Activated naive CD4-positive, alpha-beta T cell treated with Interleukin-2 at 50 U/mL for 16 hours (primary cell): ENCODE measurements at regions not wholly inside any gene's neighbourhood (a gene's known extent, or its start where the extent isn't known, plus 50 kb on each side); places are given as distances from the start of the nearest gene placed in this dataset.

Experiments used
- DNase-seq: peaks from one replicate; pipeline ENCODE4 v3.0.0-alpha.2; 2020

DNA sequence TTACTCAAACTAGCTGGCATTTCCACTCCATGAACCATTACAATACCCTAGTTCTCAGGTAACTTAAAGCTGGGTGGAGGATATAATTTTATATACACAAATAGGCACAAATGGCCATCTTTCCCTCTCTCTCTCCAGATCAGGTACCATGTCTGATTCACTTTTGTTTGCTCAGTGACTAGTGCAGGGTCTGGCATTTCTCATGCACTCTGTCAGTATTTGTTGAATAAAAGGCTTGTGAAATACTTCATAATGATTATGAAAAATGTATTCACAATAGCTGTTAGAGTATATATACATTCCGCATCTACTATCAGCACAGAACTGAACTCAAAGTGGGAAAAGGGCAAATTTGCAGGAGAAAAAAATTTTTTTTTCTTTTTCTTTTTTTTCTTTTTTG is 510.2 kb upstream of the USP24 start:
- no peak for DNase-seq

DNA sequence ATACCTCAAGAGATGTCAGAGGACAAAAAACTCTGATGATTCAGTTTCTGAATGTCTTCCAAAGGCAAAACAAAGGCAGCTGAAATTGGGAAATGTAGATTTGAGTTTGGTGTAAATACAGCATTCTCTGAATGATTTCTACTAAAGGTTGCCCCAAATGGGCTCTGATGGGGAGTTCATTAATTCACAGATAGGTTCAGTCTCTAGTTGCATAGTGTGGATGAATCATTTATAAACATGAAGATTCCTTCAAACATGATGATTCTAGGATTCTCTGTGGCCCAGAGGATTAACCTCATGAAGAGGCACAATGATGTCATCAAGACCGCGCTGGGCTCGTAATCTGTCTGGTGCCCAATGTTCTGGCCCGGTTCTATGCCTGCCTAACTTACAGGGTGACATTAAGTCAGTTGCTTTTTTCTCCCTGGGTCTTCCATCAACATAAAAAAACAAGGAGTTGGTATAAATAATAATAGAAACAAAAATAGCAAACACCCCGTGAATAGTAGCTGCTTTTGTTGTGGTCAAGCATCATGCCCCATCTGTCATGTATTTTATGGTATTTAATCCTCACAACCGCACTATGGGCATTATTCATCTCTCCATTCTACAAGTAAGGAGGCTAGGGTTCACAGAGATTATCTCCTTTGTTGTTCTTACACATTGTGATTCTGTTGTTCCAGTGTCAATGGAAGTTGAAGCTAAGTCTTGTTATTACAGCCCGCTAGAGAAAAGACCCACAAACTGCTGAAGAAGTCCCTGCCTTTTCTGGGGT is 509.6 kb upstream of the USP24 start:
- no peak for DNase-seq

DNA sequence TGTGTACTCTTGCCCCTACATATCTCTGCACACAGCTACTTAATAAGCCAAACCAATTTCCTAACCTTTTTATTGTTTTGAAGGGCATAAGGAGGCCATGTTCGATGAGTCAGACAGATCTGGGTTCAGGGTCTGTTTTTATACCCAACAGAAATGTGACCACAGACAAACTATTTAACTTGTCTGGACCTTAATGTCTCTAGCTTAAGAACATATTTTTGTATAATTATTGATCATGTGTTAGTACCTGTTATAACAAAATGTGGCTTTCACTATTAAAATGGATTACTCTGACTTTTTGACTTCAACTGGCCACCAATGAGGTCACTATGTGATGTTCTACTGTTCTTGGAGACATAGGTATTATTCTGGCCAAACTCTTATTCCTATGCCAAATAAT is 507.8 kb upstream of the USP24 start:
- no peak for DNase-seq

- DNase-seq = no peak
Measured at GRCh38 chr1:55720261-55720660, 505.1 kb upstream of the USP24 start.

- no peak for DNase-seq
Measured at GRCh38 chr1:55718758-55719671, 503.9 kb upstream of the USP24 start.

- DNase-seq = no peak
Measured at GRCh38 chr1:55717111-55717510, 501.9 kb upstream of the USP24 start.

- DNase-seq = no peak
Measured at GRCh38 chr1:55716610-55717009, 501.4 kb upstream of the USP24 start.

GRCh38 chr1:55716151-55716550 is 501.0 kb upstream of the USP24 start:
- DNase-seq = no peak

GRCh38 chr1:55714230-55714629 is 499.1 kb upstream of the USP24 start:
- no peak for DNase-seq

DNA sequence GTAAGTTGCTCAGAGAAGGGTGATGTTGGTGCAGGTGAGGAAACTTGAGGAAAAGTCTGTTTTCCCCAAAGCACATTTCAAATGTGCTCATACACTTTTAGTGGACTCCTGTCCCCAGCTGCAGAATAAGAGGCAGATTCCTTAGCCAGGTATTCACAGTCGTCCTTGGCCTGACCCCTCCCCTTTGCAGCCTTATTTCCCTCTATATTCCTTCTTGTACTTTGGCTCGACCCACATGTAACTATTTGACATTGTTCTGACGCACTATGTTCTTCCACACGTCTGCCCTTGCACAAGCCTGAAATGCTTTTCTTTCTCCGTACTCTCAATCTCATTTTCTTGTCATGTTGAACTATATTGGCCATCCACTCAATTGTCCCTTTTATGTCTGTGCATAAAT is 498.4 kb upstream of the USP24 start:
- no peak for DNase-seq

DNA sequence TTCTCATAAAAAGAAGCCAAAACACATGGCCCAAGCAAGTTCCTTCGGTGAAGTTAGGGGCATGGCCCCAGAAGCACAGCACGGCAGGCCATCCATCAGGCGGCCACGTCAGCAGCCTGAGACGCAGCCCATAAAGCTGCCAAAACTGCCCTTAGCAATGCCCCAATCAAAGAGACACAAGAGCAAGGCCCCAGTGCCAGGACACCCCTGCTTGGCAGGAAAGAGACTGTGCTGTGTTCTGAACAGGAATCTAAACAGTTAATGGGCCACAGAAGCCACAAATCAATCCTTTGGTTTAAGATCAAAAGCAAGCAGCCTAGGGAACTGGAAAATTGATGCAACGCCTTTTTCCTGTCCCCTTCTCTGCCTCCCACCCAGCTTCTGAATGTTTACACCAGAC is 497.0 kb upstream of the USP24 start:
- no peak for DNase-seq

GRCh38 chr1:55708781-55709180 is 493.6 kb upstream of the USP24 start:
- no peak for DNase-seq

GRCh38 chr1:55707846-55708245 is 492.7 kb upstream of the USP24 start:
- no peak for DNase-seq

- DNase-seq = no peak
Measured at GRCh38 chr1:55707196-55707595, 492.0 kb upstream of the USP24 start.

GRCh38 chr1:55706397-55706796 is 491.2 kb upstream of the USP24 start:
- DNase-seq = no peak

- no peak for DNase-seq
Measured at GRCh38 chr1:55703726-55704363, 488.7 kb upstream of the USP24 start.

GRCh38 chr1:55702064-55702463 is 486.9 kb upstream of the USP24 start:
- no peak for DNase-seq

- no peak for DNase-seq
Measured at GRCh38 chr1:55700359-55701130, 485.4 kb upstream of the USP24 start.

- no peak for DNase-seq
Measured at GRCh38 chr1:55699228-55699627, 484.1 kb upstream of the USP24 start.

DNA sequence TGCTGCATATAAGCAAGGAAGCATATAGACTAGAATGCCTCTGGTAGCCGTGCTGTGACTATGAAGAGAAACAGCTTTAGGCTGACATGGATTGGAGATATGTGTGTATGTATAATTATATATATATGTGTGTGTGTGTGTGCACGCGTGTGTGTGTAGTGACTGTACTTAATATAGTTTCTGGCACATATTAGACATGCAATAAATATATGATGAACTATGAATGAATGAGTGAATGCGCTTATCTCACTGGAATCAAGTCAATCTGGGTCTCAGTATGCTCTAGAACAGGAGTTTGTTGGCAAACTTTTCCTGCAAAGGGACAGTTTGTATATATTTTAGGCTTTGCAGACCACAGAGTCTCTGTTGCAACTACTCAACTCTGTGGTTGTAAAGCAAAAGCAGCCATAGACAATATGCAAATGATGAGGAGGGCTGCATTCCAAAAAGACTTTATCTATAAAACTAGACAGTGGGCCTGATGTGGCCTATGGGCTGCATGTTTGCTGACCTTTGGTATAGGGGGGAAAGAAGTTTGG is 482.9 kb upstream of the USP24 start:
- DNase-seq = no peak

DNA sequence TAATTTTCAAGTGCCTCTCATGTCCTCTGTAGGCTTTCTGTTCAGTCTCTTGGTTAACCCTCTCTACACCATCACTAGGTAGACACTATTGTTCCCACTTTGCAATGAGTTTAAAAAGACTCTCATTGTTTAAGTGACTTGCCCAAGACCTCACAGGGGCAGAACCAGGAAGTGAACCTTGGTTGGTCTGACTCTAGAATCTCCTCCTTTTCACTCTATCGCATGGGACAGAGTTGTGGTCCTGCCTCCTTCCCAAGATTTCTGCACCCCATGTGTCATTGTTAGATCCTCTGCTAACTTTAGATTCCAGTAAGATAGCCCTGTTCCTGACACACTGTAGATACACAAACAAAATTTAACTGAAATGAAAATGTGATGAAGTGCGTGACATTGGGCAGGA is 481.7 kb upstream of the USP24 start:
- DNase-seq = no peak

- no peak for DNase-seq
Measured at GRCh38 chr1:55696181-55696754, 481.1 kb upstream of the USP24 start.
